ENCODE measurements at regions not wholly inside any gene's neighbourhood (a gene's known extent, or its start where the extent isn't known, plus 50 kb on each side); places are given as distances from the start of the nearest gene placed in this dataset.

DNA sequence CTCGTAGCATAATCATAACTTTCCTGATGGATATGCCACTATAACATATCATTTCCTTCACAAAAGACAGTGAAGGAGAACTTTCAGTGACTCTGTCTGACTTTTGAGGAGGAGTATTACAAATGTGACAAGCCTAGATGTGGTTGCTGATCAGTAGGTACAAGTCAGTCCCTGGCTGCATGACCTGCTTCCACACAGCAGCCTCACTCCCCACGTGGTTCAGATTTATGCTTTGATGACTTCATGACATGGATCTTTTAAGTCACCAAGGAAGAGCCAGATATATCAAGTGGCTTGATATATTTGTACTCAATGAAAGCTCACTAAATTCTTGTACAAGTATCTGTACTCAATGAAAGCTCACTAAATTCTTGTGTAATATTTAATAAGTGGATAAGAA lies 50.9 kb upstream of the MKLN1 start:
- no peak overlapping the region for H3K27ac ChIP-seq
- no peak overlapping the region for H3K4me2 ChIP-seq
- H4K20me1 ChIP-seq: no peaks in the 10 kb centered on the region
- TF ChIP-seq Cebpa-rat (IDR thresholded peaks at IDR 0.05): no peak
- no peak overlapping the region for H3K4me3 ChIP-seq
- no peaks in the 10 kb centered on the region for H3K36me3 ChIP-seq
- peaks cover 0 to 13% (median 0%) of the 10 kb centered on the region in 11 experiments; a peak in 5 of 22 replicates for H3K9me3 ChIP-seq (replicated peaks in 1 of 11)
- no peak overlapping the region for H3K9ac ChIP-seq
- H3K4me1 ChIP-seq: peaks cover 0 to 36% (median 8%) of the 10 kb centered on the region in 10 experiments; a peak in 10 of 20 replicates
- H3K27me3 ChIP-seq: no peaks in the 10 kb centered on the region

Measured in BLaER1 treated with 17β-estradiol and CSF1 and Interleukin-3, amounts not matched to agents 10 nM and 100 nM (cell line).